Stomach (tissue), 4 donors: ENCODE measurements at regions not wholly inside any gene's neighbourhood (a gene's known extent, or its start where the extent isn't known, plus 50 kb on each side); places are given as distances from the start of the nearest gene placed in this dataset.

Experiments used
- EP300 ChIP-seq: sonication (generic); formaldehyde crosslinking; IDR thresholded peaks from one replicate; pipeline ENCODE4 v1.6.1; 2017; ENCODE audit warnings: antibody characterized with exemption
- POLR2A ChIP-seq, 4 donors: fragments of 450-650 bp; IDR thresholded peaks; one replicate each; pipeline ENCODE4 v1.6.1; 2016; ENCODE audit warnings: antibody characterized with exemption in 4 of 4, control low read depth in 2 of 4, mild to moderate bottlenecking in 1 of 4, moderate library complexity in 1 of 4
- POLR2AphosphoS5 ChIP-seq, 3 donors: sonication (generic); formaldehyde crosslinking; IDR thresholded peaks; one replicate each; pipeline ENCODE4 v1.6.1; 2016; ENCODE audit warnings: antibody characterized with exemption in 3 of 3
- TF ChIP-seq, protein P1 (sequence below), 7 experiments: fragments of 450-650 bp in 4 of 7; fragments of 200-600 bp in 3 of 7; sonication (generic) in 3 of 7; IDR thresholded peaks; one replicate each; pipeline ENCODE4 v1.5.1; 2016 to 2019; ENCODE audit warnings: antibody characterized with exemption in 7 of 7, control low read depth in 2 of 7, mild to moderate bottlenecking in 1 of 7

DNA sequence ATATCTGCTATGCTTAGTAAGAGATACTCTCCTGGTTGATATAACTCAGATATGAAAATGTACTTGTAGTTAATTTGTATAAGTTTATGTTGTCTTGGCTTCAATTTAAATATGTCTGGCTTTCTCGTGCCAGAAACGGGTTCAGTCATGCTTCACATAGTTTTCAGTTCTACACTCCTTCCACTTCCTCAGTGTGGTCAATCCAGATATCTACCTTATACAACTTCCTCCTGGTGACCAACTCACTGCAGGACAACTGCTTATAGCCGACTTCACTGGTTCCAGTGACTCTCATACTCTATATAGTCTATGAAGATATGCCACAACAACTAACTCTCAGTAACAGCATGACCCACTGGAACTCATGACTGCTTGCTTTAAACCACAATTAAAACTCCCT is 690.4 kb downstream of the SLCO4C1 start:
- TF ChIP-seq EP300 (no peak), POLR2A (IDR thresholded peaks at IDR 0.05) (no peak), POLR2AphosphoS5 (IDR thresholded peaks at IDR 0.05) (no peak)
- TF ChIP-seq, protein P1, sequence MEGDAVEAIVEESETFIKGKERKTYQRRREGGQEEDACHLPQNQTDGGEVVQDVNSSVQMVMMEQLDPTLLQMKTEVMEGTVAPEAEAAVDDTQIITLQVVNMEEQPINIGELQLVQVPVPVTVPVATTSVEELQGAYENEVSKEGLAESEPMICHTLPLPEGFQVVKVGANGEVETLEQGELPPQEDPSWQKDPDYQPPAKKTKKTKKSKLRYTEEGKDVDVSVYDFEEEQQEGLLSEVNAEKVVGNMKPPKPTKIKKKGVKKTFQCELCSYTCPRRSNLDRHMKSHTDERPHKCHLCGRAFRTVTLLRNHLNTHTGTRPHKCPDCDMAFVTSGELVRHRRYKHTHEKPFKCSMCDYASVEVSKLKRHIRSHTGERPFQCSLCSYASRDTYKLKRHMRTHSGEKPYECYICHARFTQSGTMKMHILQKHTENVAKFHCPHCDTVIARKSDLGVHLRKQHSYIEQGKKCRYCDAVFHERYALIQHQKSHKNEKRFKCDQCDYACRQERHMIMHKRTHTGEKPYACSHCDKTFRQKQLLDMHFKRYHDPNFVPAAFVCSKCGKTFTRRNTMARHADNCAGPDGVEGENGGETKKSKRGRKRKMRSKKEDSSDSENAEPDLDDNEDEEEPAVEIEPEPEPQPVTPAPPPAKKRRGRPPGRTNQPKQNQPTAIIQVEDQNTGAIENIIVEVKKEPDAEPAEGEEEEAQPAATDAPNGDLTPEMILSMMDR (IDR thresholded peaks at IDR 0.05) = no peak
